ENCODE measurements at regions not wholly inside any gene's neighbourhood (a gene's known extent, or its start where the extent isn't known, plus 50 kb on each side); places are given as distances from the start of the nearest gene placed in this dataset.
"Not testable (repeated sequence)": the region's sequence is repeated elsewhere in the genome, so short reads cannot be mapped to it uniquely, and the experiment has no call there.

GRCh38 chr6:9890469-9890868, 524.4 kb downstream of the TFAP2A start:
- FAIRE-seq, result no peak

DNA sequence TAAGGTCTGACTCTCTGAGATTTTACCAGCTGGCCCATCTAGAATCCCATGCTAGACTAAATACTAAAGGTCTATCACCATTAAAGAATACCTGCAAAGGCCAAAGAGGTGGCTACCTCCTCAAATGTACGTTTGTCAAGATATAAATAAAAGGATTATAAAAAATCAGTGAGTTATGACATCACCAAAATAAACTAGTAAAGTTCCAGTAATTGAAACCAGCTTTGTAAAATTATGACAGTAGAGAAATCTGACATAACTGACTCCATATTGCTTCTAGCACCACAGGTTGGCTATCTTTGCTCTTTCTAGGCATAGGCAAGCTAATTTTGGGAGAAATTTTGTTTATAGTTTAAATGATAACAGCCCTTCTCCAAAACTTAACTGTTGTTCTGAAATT, 536.3 kb downstream of the TFAP2A start:
- no peak for DNase-seq (ENCODE audit: extremely low spot score, insufficient read length, low read depth)
- FAIRE-seq, result no peak

More at GRCh38 chr6:9890469-9890868, 524.4 kb downstream of the TFAP2A start:
- no peak for DNase-seq (ENCODE audit: extremely low spot score, insufficient read length, low read depth)

GRCh38 chr6:9875605-9876353, 539.1 kb downstream of the TFAP2A start:
- no peak for DNase-seq (ENCODE audit: extremely low spot score, insufficient read length, low read depth)

GRCh38 chr6:9862603-9863167, 552.2 kb downstream of the TFAP2A start:
- no peak for DNase-seq (ENCODE audit: extremely low spot score, insufficient read length, low read depth)
- FAIRE-seq, result no peak

More at GRCh38 chr6:9875605-9876353, 539.1 kb downstream of the TFAP2A start:
- FAIRE-seq, result no peak

DNA sequence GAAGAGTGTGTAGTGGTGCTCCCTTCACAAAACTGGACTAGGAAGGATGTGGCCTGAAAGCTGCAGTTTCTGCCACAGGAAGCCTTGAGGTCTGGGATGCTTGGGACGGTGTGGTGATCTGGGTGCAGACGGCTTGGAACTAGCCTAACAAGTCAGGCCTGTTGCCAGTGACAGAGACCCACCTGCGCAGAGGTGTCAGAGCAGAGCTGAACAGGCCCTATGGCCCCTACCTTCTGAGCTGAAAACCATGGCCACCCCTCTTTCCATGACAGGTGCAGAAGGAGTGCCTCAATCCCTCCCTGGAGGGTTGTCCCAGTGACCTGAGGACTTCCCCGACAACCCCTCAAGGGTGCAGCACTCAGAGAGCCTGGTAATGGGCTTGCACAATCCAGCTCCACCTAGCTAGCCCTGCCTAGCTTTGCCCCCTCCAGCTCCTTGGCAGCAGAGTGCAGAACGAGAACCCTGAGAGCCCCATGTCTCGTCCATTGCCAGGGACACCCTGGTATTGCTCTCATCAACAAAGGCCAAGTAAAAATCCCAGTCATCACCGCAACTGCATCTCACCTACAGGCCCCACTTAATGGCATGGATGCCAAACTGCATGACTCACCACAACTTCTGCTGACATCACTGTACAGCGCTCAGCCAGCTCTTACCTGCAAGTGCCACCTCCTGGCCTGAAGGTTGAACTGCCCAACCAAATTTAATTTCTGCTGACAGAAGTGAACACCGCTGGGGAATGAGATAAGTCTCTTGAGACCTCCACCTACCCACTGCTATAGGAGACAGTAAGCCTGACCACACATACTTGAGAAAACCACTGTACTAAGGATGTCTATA, 563.1 kb downstream of the TFAP2A start:
- FAIRE-seq, result no peak
- no peak for DNase-seq (ENCODE audit: extremely low spot score, insufficient read length, low read depth)

GRCh38 chr6:9851006-9851405, 563.9 kb downstream of the TFAP2A start:
- no peak for FAIRE-seq
- DNase-seq (ENCODE audit: extremely low spot score, insufficient read length, low read depth), result no peak

DNA sequence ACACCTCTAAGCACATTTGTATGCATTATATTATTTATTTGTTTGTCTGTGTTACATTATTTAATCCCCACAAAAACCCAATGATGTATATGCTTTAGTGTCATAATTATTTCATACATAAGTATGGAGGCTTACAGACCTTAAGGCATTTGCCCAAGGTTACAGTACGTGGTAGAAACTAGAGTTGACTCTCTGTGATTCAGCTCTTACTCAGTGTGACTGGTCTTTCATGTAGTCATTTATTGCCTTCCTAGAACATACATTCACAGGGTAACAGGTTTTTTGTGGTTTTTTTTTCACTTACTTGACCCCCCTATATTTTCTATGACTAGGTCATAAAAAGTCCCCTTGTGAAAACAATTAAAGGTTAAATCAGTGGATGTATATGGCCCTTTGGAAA, 566.8 kb downstream of the TFAP2A start:
- no peak for DNase-seq (ENCODE audit: extremely low spot score, insufficient read length, low read depth)

DNA sequence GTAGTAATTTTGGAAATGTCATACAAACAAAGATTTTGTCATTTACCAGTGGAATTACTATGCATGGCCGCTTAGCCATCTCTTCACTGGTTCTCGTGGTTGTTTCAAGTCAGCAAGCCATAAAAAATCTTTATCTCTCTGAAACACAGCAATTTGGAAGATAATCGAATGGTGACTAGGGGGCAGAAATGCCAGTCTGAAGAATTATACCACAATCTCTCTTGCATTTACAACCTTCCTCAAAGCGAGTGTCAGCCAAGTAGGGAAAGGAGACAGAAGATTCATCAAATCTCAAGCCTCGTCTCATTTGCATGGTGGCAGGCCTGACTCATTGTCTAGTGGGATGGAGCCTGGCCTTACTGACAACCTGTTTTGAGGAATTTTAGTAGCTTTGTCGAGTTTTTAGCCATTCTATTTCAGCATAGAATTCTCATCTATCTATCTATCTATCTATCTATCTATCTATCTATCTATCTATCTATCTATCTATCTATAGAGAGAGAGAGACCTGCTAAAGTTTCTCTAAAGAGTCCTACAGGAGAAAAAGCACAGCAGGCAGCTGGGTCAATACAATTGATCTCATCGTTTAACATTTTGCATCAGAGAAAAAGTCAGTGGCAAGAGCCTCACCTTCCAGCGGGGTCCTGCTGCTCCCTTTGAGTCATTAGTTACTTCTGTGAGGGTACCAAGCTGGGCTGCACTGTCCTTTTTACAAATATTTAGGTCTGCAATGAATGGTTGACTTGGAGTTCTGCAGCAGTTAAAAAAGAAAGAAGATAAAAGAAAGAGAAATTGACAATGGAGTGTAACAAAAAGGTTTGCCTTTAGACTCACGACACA, 572.8 kb downstream of the TFAP2A start:
- no peak for DNase-seq (ENCODE audit: extremely low spot score, insufficient read length, low read depth)
- FAIRE-seq, result no peak

More for the DNA sequence above, 566.8 kb downstream of the TFAP2A start:
- FAIRE-seq, result no peak

DNA sequence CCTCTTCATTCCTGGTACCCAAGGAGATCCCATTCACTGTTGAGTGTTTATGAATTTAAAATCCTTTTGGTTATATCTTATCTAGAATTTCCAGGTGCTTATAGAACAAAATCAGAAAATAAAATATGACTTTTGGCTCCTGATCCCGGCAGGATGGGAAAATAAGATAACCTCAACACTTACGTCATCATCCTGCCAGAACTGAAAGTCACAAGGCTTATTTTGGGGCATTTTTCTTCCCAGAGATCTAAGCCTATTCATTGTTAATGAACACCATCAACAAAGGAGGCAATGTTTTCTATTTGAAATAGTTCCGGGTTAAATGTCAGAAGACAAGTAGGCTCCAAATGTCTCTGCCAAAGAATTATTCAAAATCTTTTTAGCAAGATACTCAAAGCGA, 580.6 kb downstream of the TFAP2A start:
- DNase-seq (ENCODE audit: extremely low spot score, insufficient read length, low read depth), result no peak
- FAIRE-seq, result no peak

DNA sequence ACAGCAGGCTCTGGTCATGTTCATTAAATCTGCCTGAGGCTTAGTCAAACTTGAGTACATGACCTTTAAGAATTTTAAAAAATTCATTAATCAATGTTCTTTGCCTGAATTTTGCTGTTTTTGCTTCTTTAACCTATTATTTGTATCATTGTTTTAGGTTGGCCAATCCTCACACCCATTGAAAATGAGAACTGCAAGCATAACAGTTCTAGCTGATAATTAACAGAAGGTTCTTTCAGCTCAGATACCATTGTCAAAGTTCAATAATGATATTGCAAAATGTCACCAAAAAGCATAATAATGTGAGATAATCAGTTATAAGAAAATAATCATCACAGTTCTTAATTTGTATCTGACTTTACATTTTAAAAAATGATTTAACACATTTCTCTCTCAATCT, 583.1 kb downstream of the TFAP2A start:
- FAIRE-seq (no peak), DNase-seq (ENCODE audit: extremely low spot score, insufficient read length, low read depth) (no peak)

- DNase-seq (ENCODE audit: extremely low spot score, insufficient read length, low read depth), result no peak
- FAIRE-seq, result no peak
Observed at GRCh38 chr6:9830808-9831207, 584.1 kb downstream of the TFAP2A start.

DNA sequence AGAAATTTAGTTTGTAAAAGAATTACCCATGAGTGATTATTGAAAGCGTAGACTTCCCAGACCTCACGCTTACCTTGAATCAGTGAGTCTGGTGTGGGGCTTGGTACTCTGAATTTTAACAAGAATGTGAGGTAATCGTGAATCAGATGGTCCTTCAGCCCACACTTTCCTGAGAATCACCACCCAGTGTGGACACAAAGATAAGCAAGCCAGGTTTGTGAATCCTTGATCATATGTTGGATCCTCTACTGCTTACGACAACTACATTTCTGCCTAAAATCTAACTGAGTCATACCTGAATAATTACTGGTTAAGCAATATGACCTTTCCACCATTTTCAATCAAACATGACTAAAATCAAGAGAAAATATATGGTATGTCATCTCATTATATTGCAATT, 589.3 kb downstream of the TFAP2A start:
- DNase-seq (ENCODE audit: extremely low spot score, insufficient read length, low read depth) (no peak), FAIRE-seq (no peak)

DNA sequence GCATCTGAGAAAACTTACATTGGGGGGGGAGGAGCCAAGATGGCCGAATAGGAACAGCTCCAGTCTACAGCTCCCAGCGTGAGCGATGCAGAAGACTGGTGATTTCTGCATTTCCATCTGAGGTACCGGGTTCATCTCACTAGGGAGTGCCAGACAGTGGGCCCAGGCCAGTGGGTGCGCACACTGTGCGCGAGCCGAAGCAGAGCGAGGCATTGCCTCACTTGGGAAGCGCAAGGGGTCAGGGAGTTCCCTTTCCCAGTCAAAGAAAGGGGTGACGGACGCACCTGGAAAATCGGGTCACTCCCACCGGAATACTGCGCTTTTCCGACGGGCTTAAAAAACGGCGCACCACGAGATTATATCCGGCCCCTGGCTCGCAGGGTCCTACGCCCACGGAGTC, 604.1 kb downstream of the TFAP2A start:
- not testable (repeated sequence) for FAIRE-seq; DNase-seq (ENCODE audit: extremely low spot score, insufficient read length, low read depth)

- no peak for DNase-seq (ENCODE audit: extremely low spot score, insufficient read length, low read depth)
- FAIRE-seq, result no peak
Observed at GRCh38 chr6:9810286-9810685, 604.6 kb downstream of the TFAP2A start.

GRCh38 chr6:9806195-9806594, 608.7 kb downstream of the TFAP2A start:
- DNase-seq (ENCODE audit: extremely low spot score, insufficient read length, low read depth), result no peak
- no peak for FAIRE-seq

GRCh38 chr6:9801249-9801754, 613.6 kb downstream of the TFAP2A start:
- no peak for FAIRE-seq

DNA sequence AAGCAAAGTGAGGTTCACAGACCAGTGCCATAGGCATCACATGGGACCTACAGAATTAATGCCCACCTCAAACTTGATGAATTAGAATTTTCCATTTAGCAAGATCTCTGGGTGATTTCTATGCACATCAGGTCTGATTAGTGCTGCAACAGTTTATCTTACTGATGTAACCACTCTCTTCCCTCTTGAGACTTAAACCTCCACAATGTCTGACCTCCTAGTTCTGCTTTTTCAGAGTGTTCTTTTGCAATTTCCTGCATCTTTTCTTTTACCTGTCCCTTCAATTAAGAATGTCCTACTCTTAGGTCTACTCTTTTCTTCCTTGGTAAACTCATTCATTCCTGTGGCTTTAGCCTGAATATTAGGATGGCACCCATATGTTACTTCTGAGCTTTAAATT, 615.3 kb downstream of the TFAP2A start:
- DNase-seq (ENCODE audit: extremely low spot score, insufficient read length, low read depth) (no peak), FAIRE-seq (no peak)

More at GRCh38 chr6:9801249-9801754, 613.6 kb downstream of the TFAP2A start:
- no peak for DNase-seq (ENCODE audit: extremely low spot score, insufficient read length, low read depth)

GRCh38 chr6:9796827-9797226, 618.0 kb downstream of the TFAP2A start:
- FAIRE-seq (no peak), DNase-seq (ENCODE audit: extremely low spot score, insufficient read length, low read depth) (no peak)

DNA sequence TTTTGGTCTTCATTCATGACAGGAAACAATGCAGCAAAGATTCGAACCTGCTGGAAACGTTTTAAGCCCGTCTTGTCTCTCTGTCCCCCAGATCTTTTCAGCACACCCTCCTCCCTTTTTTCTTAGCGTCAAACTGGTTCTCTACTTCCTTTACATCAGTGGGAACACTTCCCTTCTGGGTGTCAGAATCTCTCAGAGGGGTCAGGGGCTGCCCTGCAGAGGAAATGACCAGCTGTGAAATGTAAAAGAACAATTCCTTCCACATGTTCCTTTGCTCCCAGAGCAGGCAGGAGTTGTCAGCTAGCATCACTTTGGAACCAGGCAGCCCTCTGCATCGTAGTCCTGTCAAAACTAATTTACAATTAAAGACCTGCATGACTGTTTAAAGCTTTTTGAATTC, 619.0 kb downstream of the TFAP2A start:
- DNase-seq (ENCODE audit: extremely low spot score, insufficient read length, low read depth) (no peak), FAIRE-seq (no peak)

GRCh38 chr6:9789201-9789600, 625.7 kb downstream of the TFAP2A start:
- DNase-seq (ENCODE audit: extremely low spot score, insufficient read length, low read depth), result no peak
- no peak for FAIRE-seq

All from GM18507 (cell line).